A673 (cell line): ENCODE measurements at regions not wholly inside any gene's neighbourhood (a gene's known extent, or its start where the extent isn't known, plus 50 kb on each side); places are given as distances from the start of the nearest gene placed in this dataset.

Experiments used
- CTCF ChIP-seq: fragments of 300-800, 200-600 bp; sonication (generic); conservative IDR thresholded peaks from 2 replicates; pipeline ENCODE4 v1.5.1; 2017; ENCODE audit warnings: low read depth, mild to moderate bottlenecking, antibody characterized with exemption, low read length, moderate library complexity, mixed read lengths
- EZH2 ChIP-seq: fragments of 200-600 bp; sonication (generic); IDR thresholded peaks from 2 replicates; pipeline ENCODE4 v1.6.1; 2017; ENCODE audit warnings: borderline replicate concordance, low read depth, mild to moderate bottlenecking, mixed read lengths, antibody characterized with exemption, low read length; ENCODE audit not compliant: poor library complexity, severe bottlenecking

- TF ChIP-seq CTCF (no peak), EZH2 (no peak)
Observed at GRCh38 chr11:80061056-80061455, 620.2 kb upstream of the TENM4 start.
